ENCODE measurements at regions not wholly inside any gene's neighbourhood (a gene's known extent, or its start where the extent isn't known, plus 50 kb on each side); places are given as distances from the start of the nearest gene placed in this dataset.
"Not testable (repeated sequence)": the region's sequence is repeated elsewhere in the genome, so short reads cannot be mapped to it uniquely, and the experiment has no call there.

DNA sequence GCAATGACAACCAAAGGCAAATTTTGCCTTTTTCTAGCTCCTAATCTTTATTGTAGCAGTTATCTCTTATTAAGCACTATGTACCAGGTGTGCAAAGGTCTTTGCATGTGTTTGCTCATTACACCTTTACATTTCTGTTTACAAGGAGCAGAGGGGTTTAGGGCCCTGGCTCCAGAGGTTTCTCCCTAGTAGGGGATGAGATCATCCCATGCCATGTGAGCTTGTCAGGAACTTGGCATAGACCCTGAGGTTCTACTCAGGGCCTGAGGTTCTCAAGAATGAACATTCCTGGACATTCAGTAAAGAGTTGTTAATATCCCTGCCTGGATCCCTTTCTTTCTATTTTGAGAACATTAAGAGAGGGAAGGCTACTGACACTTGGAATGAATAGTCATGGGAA is 292.0 kb downstream of the RPAP3 start:
- DNase-seq (ENCODE audit: low read depth in 4 of 4, low spot score in 2 of 4), result no peak

DNA sequence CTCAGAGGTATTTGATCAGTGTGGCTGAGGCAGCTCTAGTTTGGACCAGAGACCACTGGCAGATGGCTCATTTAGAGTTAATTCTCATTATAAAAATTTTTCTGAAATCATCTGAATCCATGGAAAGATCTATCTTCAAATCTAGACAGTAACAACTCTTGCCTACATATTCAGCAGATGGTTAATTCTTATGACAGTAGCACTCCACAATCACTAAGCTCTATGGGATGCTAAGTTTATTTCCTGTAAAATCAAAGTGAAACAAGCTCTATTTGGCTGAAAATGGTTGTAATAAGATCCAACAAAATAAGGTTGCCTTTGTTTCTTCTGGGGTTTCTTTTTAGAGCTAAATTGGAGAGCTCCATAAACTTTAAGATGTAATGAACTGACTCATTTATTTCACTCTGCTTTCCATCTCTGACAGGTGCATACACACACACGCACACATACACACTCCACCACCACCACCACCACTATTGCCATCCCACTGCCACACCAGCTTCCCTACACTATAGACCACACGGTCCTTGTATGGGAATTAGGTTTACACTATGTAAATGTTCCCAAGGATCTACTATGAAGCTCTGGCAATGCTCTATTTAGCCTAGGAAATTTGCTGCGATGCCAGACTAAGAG is 293.1 kb downstream of the RPAP3 start:
- DNase-seq (ENCODE audit: low read depth in 4 of 4, low spot score in 2 of 4), result no peak

DNA sequence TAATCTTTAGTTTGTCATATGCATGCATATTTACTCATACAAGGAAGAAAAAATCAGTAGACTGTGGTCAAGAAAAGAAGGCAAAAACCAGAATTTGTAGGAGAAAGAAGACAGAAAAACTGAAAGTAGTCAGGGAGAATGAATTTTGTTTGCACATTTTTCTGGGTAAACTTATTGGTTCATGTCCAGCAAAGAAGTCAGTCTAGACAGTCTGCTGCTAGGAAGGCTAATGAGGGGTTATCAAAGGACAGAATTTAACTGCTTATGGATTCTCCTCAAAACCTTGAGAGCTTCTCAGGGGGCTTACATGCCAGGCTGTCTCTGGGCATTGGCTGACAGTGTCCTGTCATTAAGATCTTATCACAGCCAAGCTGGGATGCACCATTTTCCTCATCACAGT is 293.9 kb downstream of the RPAP3 start:
- no peak for DNase-seq (ENCODE audit: low read depth in 4 of 4, low spot score in 2 of 4)

DNA sequence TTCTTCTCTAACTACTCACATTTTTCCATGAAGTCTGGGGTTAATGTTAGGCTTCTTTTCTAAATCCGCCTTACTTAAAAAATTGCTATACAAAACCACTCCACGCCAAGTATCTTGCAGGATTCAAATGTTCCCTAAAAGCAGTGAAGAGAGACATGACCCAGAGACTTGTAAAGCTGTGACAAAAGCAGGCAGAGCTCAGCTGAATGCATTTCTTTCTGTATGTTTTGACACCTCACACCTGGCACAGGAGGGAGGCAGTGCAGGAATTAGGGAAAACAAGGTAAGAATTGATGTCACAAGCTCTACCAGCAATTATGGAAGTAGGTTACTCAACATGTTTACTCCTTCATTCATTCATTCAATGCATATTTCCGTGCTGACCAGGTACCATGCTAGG is 295.0 kb downstream of the RPAP3 start:
- no peak for DNase-seq (ENCODE audit: low read depth in 4 of 4, low spot score in 2 of 4)

DNA sequence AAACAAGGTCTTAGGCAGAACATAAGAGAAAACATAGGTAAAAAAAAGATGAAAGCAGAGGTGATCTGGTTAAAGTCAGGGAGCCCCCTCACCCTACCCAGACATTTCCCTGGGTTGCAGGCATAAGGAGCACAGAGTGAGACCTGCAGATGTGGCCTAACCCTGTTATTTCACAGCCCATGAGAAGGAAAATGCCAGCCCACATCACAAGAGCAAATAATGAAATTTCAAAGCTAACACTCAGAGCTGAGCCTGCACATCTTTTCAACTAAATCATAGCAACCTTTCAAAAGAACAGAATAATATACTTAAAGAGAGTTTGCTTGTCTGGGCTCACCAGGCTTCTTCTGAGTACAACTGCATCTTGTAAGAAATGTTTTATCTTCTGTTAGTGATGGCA is 295.4 kb downstream of the RPAP3 start:
- DNase-seq (ENCODE audit: low read depth in 4 of 4, low spot score in 2 of 4), result no peak

DNA sequence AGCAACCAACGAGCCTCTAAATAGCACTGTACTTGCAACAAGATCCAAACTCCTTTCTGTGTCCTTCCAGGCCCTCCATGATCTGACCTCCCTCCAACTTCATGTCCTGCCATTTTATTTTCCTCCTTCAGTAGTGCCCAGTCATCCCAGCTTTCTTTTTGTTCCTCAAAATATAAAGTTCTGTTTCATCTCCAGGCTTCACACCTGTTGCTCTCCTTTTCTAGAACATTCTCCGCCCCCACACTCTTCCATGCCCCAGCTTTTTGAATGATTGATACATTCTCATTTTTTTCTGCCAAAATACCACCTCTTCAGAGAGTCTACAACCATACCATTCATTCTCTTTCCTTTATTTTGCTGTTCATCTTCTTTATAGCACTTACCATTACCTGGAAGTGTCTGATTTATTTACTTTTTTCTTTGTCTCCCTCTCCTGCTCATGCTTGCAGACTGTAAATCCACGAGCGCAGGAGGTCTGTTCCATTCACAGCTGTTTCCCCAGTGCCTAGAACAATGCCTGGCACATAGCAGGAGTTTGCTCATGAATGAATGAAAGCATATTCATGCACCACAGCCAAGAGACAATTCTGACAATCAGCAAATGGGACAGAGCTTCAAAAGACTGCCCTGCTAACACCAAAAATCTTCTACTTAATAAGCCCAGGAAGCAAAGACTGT is 296.4 kb downstream of the RPAP3 start:
- no peak for DNase-seq (ENCODE audit: low read depth in 4 of 4, low spot score in 2 of 4)

DNA sequence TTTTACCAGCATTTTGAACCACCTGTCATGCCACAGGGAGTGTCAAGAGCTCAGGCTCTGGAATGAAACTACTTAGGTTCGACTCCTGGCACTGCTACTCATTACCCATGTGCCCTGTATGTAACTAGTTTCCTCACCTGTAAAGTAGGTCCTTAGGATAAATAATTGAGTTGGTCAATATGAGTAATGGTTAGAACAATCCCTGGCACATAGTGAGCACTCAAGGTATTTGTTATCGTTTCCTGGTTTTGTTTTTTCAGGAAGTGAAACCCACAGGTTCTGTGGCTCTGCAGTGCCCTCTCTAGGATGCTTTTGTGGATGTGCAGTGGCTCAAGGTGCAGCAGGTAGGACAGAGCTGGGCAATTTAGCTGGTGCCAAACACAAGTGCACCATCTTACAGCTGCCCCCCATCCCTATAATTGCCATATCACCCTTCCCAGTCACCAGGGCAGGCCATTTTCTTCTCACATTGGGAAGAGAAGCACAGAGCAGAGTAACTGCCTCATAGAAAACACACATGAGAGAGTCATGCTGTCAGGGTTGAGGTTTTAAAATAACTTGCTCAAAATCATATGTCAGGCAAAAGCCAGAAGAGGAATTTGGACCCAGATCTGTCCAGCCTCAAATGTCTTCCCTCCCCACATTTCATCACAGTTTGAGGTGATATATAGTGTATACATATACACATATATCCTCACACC is 297.5 kb downstream of the RPAP3 start:
- no peak for DNase-seq (ENCODE audit: low read depth in 4 of 4, low spot score in 2 of 4)

DNA sequence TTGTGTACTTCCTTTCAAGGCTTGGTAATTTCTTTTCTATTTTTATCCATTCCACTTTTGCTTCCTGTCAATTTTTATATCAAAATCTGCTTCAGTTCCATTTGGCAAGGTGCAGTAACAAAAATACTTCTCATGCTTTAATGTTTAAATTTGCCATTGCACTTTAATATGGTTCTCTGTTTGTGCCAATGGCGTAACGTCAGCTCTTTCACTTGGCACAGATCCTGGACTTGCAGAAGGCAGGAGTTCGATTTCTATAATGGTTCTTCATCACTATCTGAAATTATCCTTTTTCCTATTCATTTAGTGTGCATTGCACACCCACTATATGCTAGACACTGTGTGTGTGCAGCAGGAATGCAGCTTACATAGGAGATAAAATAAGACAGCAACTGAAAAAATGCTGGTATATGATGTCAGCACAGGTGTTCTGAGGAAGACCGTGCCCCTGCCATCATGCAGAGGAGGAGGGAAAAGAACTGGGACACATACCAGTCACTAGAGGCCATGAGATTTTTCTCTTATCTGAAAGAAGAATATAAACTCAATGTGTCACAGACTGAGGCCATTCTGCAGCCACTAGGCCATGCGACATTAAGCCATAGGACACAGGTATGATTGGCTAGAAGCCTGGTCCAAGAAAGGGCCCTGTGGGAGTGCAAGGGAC is 298.2 kb downstream of the RPAP3 start:
- no peak for DNase-seq (ENCODE audit: low read depth in 4 of 4, low spot score in 2 of 4)

DNA sequence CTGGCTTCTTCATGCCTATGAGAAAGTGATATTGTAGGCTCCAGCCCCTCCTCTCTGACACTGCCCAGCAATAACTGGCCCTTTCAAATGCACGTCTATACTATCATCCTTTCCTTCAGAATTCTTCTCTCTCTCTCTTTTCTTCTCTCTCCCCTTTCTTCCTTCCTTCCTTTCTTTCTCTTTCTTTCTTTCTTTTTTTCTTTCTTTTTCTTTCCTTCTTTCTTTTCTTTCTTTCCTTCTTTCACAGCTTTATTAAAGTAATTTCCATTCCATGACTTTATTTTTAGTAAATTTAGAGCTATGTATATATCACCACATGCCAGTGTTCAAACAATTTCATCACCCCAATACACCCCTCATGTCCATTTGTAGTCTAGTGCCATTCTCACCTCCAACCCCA is 302.1 kb downstream of the RPAP3 start:
- DNase-seq (ENCODE audit: low read depth in 4 of 4, low spot score in 2 of 4), result no peak

DNA sequence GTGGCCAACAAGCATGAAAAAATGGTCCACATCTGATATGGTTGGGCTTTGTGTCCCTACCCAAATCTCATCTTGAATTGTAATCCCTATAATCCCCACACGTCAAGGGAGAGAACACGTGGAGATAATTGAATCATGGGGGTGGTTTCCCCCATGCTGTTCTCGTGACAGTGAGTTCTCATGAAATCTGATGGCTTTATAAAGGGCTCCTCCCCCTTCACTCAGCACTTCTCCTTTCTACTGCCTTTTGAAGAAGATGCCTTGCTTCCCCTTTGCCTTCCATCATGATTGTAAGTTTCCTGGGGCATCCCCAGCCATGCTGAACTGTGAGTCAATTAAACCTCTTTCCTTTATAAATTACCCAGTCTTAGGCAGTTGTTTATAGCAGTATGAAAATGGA is 304.6 kb downstream of the RPAP3 start:
- DNase-seq (ENCODE audit: low read depth in 4 of 4, low spot score in 2 of 4), result not testable (repeated sequence)

DNA sequence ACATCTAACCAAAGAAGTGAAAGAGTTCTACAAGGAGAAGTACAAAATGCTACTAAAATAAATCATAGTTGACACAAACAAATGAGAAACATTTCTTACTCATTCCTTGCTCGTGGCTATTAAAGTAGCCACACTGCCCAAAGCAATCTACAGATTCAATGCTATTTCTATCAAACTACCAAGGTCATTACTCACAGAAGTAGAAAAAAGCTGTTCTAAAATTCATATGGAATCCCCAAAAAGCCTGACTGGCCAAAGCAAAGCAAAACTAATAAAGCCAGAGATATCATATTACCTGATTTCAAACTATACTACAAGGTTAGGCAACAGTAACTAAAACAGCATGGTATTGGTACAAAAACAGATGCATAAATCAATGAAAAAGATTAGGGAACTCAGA is 305.6 kb downstream of the RPAP3 start:
- DNase-seq (ENCODE audit: low read depth in 4 of 4, low spot score in 2 of 4), result no peak

DNA sequence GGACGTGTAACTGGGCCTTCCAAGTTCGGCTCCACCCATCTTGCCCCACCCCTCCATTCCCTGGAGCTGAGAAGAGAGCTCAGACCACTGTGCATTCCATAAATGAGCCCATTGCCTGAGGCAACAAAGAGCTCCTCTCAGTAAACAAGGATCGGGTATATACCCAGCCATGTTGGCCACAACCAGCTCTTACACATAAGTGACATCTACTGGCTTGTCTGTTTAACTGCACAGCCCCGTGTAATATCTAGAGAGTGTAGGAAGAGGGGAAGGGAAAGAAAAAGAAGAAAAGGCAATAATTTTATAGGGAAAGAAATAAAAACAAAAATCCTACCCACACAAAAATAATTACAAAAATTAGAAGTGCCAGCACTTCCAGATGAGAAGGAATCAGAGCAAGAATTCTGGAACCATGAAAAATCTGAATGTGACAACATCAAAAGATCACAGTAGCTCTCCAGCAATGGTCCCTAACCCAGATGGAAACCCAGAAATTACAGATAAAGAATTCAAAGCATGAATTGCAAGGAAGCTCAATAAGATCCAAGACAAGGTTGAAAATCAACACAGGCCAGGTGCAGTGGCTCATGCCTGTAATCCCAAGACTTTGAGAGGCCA is 308.1 kb downstream of the RPAP3 start:
- DNase-seq (ENCODE audit: low read depth in 4 of 4, low spot score in 2 of 4), result no peak

DNA sequence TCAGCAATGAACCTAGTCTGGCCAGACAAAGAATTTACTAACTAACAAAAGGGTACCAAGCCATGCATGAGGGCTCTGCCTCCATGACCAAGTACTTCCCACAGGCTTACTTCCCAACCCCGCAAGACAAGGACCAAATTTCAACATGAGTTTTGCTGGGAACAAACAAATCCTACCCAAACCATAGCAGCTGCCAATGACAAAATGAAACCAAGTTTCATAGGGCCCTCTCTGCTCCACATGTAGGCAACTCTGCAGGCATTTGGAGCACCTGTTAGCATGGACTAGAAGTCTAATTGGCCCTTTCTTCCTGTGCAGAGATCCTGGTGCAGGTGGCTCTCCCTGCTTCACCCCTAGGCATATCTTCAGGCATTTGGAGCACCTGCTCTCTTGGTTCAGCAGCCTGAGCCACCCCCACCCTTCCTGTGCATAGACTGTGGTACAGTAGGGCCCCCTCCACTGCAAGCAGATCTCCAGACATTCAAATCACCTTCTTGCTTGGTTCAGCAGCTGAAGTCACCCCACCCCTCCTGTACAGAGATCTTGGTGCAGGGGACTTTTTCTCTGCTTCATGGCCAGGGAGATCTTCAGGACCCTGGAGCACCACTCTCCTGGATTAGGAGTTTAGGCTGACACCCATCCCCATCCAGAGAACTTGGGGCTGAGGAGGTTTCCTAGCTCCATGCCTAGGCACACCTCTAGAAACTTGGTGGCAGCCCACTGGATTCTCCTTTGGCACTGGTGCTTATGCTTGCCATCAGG is 308.7 kb downstream of the RPAP3 start:
- DNase-seq (ENCODE audit: low read depth in 4 of 4, low spot score in 2 of 4), result no peak

DNA sequence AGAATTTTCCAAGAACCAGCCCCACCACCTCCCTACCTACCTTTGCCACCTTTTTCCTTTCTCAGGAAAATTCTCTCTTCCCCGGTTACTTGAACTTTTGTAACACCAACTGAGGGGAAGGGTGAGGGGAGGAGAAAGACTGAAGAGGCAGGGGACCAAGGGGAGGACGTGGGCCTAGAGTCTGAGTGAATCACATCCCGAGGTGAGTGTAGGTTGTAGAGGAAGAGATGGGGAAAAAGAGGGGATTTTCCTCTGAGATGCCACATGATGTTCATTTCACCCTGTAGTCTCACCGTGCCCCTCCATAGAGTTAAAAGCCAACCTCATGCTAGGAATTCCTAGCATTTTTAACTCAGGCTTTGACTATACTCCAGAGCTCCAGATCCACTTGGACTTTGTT is 311.8 kb downstream of the RPAP3 start:
- no peak for DNase-seq (ENCODE audit: low read depth in 4 of 4, low spot score in 2 of 4)

DNA sequence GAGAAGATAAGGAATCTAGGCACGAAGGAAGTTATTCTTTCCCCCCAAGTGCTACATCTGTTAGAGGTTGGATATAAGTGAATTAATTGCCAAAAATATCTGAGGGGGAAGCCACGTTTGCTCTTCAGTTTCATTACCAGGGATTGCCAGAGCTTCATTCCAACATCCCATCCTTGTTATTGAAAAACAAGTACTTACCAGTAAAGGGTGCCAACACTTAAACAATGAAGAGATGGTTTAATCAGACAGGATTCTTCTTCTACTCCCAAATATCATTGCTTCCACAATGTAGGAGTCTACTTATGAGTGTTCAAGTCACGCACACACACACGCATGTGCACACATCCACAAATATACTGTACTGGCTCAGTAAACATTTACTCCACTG is 312.4 kb downstream of the RPAP3 start:
- DNase-seq (ENCODE audit: low read depth in 4 of 4, low spot score in 2 of 4), result no peak

DNA sequence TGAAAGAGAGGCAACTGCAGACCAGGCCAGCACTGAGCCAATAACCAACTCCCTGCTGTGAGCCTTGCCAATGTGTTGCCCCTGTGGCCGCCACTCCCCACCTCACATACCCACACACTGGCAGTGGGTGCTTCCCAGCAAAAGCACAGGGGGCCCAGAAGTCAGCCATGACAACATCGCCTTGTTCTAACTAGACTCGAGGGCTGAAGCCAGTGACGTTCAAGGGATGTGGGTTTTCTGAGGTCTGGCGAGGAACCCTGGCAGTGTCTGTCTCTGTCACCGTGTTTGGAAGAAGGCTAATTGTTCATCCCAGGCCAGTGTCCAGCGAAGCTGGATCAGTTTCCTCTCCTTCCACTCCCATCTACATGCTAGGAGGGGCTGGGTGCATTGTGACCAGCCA is 311.8 kb upstream of the AMIGO2 start:
- DNase-seq (ENCODE audit: low read depth in 4 of 4, low spot score in 2 of 4), result no peak

DNA sequence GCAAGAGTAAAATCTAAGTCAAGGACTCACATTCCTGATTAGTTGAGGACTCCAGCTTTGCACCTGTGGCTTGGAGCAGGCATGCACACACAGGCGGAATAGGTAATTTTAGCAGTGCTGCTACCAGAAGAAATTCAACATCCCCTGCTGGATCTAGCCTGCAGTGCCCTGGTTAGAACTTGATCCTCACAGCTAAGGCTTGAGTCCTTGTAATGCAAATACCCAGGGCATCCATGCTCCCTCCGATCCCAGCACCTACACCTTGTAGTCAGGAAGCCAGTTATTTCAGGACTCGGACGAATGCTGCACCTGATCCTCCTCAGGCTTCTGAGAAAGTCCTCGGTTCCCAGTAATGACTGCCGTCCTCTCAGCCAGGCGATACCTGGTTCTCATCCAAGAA is 309.0 kb upstream of the AMIGO2 start:
- no peak for DNase-seq (ENCODE audit: low read depth in 4 of 4, low spot score in 2 of 4)

DNA sequence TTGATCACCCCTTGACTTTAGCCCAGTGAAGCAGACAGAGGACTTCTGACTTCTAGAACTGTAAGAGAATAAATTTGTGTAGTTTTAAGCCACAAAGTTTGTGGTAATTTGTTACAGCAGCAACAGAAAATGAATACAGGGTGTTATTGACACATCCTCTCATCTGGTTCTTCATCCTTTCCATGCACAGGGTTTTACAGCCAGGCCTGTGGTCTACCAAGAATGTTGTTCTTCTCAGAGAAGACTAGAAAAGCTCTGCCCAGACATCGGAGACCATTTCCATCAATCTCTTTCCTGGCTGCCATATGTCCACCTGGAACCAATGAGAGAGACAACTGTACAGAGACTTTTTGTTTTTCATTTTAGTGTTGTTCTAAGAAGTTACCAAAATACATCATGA is 308.2 kb upstream of the AMIGO2 start:
- no peak for DNase-seq (ENCODE audit: low read depth in 4 of 4, low spot score in 2 of 4)

DNA sequence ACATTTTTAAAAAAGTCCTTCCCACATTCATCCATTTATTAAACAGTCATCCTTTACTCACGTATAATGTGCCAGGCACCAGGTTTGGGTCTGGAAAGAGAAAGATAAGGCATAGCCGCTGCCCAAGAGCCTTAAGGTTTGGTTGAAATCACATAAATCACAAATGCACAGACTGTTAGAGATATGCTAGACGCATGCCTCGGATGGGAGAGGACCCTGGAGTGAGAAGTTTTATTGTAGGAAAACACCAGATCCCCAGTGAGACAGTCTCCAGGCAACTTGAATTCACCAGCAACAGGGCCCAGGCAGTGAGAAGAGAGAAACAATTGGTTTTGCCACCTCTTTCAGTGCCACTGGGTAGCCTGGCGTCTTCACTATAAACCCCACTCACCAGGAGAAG is 305.9 kb upstream of the AMIGO2 start:
- no peak for DNase-seq (ENCODE audit: low read depth in 4 of 4, low spot score in 2 of 4)

DNA sequence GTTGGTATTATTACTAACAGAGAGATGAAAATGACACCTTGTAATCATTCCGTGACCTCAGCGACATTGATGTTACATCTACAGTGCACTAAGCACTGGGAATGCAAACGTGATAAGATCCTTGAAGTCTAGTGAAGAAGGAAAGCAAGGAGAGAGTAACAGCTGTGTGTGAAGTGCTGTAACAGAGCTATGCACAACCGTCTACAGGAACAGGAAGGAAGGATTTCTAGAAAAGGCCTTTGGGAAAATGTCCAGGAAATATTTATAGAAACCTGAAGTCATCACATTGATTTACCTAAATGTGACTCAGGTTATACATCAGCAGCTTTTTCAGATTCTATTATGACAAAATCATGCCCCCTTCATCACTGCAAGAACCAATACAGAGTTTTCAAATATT is 304.2 kb upstream of the AMIGO2 start:
- DNase-seq (ENCODE audit: low read depth in 4 of 4, low spot score in 2 of 4), result no peak

DNA sequence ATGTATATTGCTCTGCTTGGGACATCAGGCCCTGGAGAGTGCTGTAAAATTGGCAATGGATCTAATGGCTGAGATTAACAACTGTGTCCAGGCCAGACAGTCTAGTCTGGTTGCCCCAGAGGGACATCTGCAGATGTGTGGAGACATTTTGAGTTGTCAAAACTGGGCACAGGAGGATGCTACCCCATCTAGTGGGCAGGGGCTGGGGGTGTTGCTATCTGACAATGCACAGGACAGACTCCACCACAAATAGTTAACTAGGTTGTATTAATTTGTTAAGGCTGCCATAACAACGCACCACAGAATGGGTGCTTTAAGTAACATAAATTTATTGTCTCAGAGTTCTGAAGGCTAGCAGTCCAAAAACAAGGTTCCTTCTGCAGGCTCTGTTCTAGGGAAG is 302.5 kb upstream of the AMIGO2 start:
- no peak for DNase-seq (ENCODE audit: low read depth in 4 of 4, low spot score in 2 of 4)
